ENCODE measurements at regions not wholly inside any gene's neighbourhood (a gene's known extent, or its start where the extent isn't known, plus 50 kb on each side); places are given as distances from the start of the nearest gene placed in this dataset.
"Not testable (repeated sequence)": the region's sequence is repeated elsewhere in the genome, so short reads cannot be mapped to it uniquely, and the experiment has no call there.

DNA sequence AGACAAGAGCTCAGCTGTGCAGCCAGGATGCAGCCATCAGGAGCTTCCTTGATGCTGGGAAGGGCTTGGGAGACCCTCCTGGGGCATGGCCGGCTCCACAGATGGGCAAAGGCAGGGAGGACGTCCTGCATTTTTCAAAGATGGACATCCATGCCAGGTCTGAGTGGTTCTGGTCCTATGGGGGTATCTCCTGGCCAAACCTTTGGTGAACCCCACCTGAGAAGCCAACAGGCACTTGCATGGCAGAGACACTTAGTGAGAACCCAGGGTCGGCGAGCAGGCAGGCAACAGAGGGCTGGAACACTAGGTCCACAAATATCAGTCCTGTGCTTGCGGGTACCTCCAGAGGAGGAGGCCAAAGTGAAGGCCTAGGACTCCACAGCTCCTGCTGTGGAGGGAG lies 70.0 kb downstream of the KCTD15 start:
- DNase-seq (ENCODE audit: low read depth, low spot score) = no peak

GRCh38 chr19:33868076-33868735 lies 71.5 kb downstream of the KCTD15 start:
- no peak for DNase-seq (ENCODE audit: low read depth, low spot score)

DNA sequence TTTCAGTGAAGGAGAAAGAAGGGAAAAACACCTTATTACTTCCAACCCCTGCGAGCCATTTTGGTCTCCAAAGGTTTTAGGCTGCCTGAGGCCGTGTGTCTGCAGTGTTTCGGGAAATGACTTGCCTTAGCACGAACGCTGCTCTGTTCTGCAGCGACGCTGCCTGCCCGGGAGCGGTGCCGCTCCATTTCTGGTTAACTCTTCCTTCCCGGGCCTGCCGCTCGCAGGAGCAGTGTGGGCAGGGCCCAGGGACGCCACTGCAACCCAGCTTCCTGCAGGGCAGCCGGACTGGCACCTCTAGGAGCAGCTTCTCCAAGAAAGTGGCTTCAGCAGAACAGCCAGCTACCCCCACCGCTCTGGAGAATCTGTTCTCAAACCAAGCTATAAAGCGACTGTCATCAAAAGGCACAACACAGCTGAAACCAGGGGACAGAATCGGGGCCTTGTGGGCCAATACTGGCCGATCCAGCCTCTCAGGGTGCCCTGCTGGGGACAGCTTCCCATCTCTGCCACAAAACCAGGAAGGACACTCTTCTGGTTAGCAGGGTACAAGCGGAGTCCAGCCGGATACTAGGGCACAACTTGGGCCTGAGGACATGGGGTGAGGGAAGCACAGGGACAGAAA lies 72.2 kb downstream of the KCTD15 start:
- no peak for DNase-seq (ENCODE audit: low read depth, low spot score)

DNA sequence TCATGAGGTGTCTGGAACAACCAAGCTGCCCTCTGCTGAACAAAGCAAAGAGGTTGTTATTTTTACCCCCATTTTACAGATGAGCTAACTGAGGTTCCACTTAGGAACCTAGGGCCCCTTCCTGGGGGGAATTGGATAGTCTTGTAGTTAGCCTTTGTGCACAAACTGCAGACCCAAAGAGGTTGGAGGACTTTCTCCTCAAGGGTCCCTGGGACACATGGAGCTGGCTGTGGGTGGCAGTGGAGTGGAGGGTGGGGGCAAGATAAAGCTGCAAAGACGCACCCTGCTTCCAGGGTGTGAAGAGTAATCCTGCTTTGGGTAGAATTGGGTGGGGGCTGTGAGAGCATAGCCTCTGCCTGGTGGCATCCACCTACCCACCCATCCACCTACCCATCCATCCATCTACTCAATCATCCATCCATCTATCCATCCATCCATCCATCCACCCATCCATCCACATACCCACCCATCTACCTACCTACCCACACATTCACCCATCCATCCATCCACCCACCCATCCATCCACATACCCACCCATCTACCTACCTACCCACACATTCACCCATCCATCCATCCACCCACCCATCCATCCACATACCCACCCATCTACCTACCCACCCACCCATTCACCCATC lies 73.7 kb downstream of the KCTD15 start:
- DNase-seq (ENCODE audit: low read depth, low spot score) = not testable (repeated sequence)

DNA sequence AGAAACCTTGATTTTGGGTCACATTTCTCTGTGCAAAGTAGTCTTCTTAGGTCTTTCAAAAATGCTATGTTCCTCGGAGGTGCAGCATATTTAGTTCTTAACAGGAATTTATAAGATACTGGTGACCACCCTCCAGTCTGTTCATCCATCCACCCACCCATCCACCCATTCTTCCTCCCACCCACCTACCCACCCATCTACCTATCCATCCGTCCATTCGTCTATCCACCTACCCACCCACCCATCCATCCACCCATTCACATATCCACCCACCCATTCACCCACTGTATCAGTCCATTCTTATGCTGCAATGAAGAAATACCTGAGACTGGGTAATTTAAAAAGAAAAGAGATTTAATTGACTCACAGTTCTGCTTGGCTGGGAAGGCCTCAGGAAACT lies 74.9 kb downstream of the KCTD15 start:
- no peak for DNase-seq (ENCODE audit: low read depth, low spot score)

GRCh38 chr19:33872445-33873320 lies 76.0 kb downstream of the KCTD15 start:
- no peak for DNase-seq (ENCODE audit: low read depth, low spot score)

GRCh38 chr19:33875071-33875470 lies 78.4 kb downstream of the KCTD15 start:
- no peak for DNase-seq (ENCODE audit: low read depth, low spot score)

- DNase-seq (ENCODE audit: low read depth, low spot score) = no peak
Observed at GRCh38 chr19:33876192-33876591, 79.5 kb downstream of the KCTD15 start.

DNA sequence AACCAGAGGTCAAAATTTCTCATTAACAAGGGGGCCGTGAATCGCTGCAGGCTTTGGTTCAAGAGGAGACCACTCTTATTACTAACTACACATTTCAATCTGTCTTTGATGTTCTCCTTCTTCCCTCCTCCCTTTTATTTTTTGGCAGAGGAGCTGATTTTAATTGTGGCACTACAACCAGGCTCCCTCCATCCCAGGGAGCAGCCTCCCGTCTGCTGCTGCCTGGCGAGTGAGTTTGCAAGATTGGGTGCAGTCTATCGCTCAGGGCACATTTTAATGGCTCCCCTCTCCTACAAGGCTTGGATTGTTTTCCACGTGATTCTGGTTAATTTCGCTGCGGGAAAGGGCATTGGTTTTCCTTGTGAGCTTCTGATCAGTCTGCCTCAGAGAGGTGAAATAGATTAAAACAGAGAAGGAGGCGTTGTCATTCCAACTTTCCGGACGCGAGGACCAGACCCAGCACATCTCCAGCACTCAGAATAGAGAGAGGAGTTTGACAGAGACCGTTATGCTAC lies 81.4 kb downstream of the KCTD15 start:
- no peak for DNase-seq (ENCODE audit: low read depth, low spot score)

- no peak for DNase-seq (ENCODE audit: low read depth, low spot score)
Observed at GRCh38 chr19:33878910-33879810, 82.5 kb downstream of the KCTD15 start.

DNA sequence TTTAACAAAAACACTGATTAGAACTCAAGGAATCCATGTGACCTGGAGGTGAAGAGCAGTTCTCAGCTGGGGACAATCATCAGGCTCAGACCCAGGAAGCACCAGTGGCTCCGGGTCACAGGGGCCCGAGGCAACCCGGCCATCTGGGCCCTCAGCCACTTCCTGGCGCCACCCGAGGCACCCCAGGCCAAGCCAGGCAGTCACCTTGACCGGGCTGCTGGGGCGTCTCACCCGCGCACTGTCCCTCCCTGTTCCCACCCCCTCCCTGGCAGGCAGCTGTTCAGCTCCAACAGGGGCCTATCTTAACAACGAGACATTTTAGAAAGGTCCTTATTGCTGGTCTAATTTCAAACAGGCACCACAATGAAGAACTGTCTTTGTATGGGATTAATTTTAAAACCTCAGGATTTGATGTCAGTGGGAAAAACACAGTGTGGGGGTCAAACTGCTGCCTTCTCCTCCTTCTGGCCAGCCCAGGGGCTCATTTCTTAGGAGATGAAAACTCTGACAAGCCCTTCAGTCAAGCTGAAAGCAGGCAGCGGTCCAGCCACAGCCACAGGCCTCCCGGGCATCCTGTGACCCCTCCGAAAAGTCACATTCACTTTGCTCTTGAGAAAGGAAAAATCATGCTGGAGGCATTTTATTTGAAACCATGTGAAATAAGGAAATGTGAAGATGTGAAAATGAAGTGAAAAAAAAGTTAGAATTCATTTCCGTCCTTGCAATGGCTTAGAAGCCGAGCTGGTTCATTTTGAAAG lies 83.3 kb downstream of the KCTD15 start:
- no peak for DNase-seq (ENCODE audit: low read depth, low spot score)

DNA sequence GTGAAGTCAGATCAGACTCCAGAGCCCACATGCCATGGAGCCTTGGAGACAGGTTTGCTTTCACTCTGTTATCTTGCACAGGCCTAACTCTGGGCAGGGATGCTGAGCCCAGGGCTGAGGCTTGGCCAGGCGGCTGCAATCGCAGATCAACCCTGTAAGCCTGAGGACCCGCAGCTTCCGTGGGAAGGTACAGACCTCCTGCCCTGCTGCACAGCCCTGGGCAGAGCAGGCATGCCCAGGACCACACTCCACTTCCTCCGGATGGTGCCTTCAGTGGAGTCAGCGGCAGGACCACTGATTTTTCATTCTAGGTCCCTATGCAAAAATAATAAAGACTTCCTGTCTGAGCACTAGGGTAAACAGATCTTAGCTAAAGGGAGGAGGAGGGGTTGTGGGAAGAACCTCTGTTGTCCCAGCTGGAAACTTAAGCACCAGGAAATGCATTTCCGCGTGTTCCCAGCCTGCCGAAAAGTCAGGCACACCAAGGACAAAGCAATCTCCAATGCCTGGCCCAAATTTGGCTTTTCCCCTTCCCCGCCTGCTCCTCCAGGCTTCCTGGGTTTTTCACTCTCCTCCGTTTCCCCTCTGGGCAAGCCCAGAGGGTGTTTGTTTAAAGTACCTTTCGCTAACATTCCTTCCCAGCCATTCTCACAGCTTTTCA lies 87.3 kb downstream of the KCTD15 start:
- no peak for DNase-seq (ENCODE audit: low read depth, low spot score)

- DNase-seq (ENCODE audit: low read depth, low spot score) = no peak
Observed at GRCh38 chr19:33885236-33885635, 88.6 kb downstream of the KCTD15 start.

- DNase-seq (ENCODE audit: low read depth, low spot score) = no peak
Observed at GRCh38 chr19:33887891-33888290, 91.2 kb downstream of the KCTD15 start.

DNA sequence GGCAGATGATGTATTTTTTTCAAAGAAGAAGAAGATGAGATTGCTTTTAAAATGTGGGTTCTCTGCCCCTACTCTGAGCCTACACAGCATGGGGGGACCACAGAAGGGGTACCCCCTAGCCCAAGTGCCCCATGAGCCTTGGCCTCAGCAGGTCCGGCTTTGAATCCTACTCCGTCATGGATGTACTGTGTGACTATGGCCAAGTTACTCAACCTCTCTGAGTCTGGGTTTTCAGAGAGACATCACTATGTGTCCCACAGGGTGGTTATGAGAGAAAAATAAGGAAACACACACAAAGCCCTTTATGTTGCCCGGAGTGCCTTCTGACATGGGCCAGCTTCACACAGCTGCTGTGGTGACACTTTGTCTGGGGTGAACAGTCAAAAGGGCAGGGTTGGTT lies 92.0 kb downstream of the KCTD15 start:
- DNase-seq (ENCODE audit: low read depth, low spot score) = no peak

GRCh38 chr19:33890569-33890968 lies 93.9 kb downstream of the KCTD15 start:
- DNase-seq (ENCODE audit: low read depth, low spot score) = no peak

- DNase-seq (ENCODE audit: low read depth, low spot score) = no peak
Observed at GRCh38 chr19:33891773-33892172, 95.1 kb downstream of the KCTD15 start.

GRCh38 chr19:33894787-33895186 lies 98.1 kb downstream of the KCTD15 start:
- no peak for DNase-seq (ENCODE audit: low read depth, low spot score)

GRCh38 chr19:33895366-33895765 lies 98.7 kb downstream of the KCTD15 start:
- DNase-seq (ENCODE audit: low read depth, low spot score) = no peak

All from brain pericyte (primary cell).